NB4 (cell line): ENCODE measurements at regions not wholly inside any gene's neighbourhood (a gene's known extent, or its start where the extent isn't known, plus 50 kb on each side); places are given as distances from the start of the nearest gene placed in this dataset.

ENCODE experiments used
- CTCF ChIP-seq: IDR thresholded peaks from one replicate; pipeline ENCODE4 v1.5.1; 2012; ENCODE audit warnings: low read depth, low read length
- MAX ChIP-seq: IDR thresholded peaks from 2 replicates; pipeline ENCODE4 v1.6.1; 2011; ENCODE audit warnings: low read depth, low read length
- POLR2A ChIP-seq: IDR thresholded peaks from 2 replicates; pipeline ENCODE4 v1.6.1; 2011; ENCODE audit warnings: mild to moderate bottlenecking; ENCODE audit not compliant: insufficient read length; ENCODE audit errors: extremely low read depth

- TF ChIP-seq CTCF: no peak
- no peak for TF ChIP-seq POLR2A
- no peak for TF ChIP-seq MAX
Measured at GRCh38 chr6:95879856-95880255, 135.9 kb upstream of the FUT9 start.
